Smooth muscle cell (in vitro differentiated cells): ENCODE measurements at regions not wholly inside any gene's neighbourhood (a gene's known extent, or its start where the extent isn't known, plus 50 kb on each side); places are given as distances from the start of the nearest gene placed in this dataset.
A peak's percentile ranks its signal among the peaks of the same experiment; 100 is the strongest.

Source experiments
- DNase-seq: peaks from one replicate; lab custom pipeline; 2025; ENCODE audit not compliant: unreplicated experiment; lab: John Stamatoyannopoulos, UW
- H2AFZ ChIP-seq: fragments of 200-600 bp; sonication (generic); 2 replicates; pipeline ENCODE4 v1.6.0; 2016; ENCODE audit warnings: antibody characterized with exemption, low read depth, mild to moderate bottlenecking
- H3F3A ChIP-seq: fragments of 200-600 bp; sonication (generic); 2 replicates; pipeline ENCODE4 v1.6.0; 2017; ENCODE audit warnings: antibody characterized with exemption, low read depth
- H3K27ac ChIP-seq: fragments of 200-600 bp; sonication (generic); 2 replicates; pipeline ENCODE4 v1.5.1; 2016; ENCODE audit warnings: low read depth, mild to moderate bottlenecking
- H3K27me3 ChIP-seq: fragments of 200-600 bp; sonication (generic); 2 replicates; pipeline ENCODE4 v1.6.1; 2016; ENCODE audit warnings: low read depth, mild to moderate bottlenecking
- H3K36me3 ChIP-seq: fragments of 200-600 bp; sonication (generic); 2 replicates; pipeline ENCODE4 v1.5.1; 2016; ENCODE audit warnings: low read depth
- H3K4me1 ChIP-seq: fragments of 200-600 bp; sonication (generic); 2 replicates; pipeline ENCODE4 v1.5.1; 2016; ENCODE audit warnings: low read depth
- H3K4me2 ChIP-seq: fragments of 200-600 bp; sonication (generic); 2 replicates; pipeline ENCODE4 v1.6.0; 2016; ENCODE audit warnings: mild to moderate bottlenecking
- H3K4me3 ChIP-seq: fragments of 200-600 bp; sonication (generic); 2 replicates; pipeline ENCODE4 v1.5.1; 2016; ENCODE audit warnings: mild to moderate bottlenecking
- H3K79me2 ChIP-seq: fragments of 200-600 bp; sonication (generic); 2 replicates; pipeline ENCODE4 v1.6.0; 2016; ENCODE audit warnings: low read depth, mild to moderate bottlenecking
- H3K9ac ChIP-seq: fragments of 200-600 bp; sonication (generic); 2 replicates; pipeline ENCODE4 v1.6.0; 2016; ENCODE audit warnings: low read depth
- H3K9me3 ChIP-seq: fragments of 200-600 bp; sonication (generic); replicated peaks from 2 replicates; pipeline ENCODE4 v1.5.1; 2016; ENCODE audit warnings: low read depth
- H4K20me1 ChIP-seq: fragments of 200-600 bp; sonication (generic); 2 replicates; pipeline ENCODE4 v1.6.0; 2016; ENCODE audit warnings: low read depth
- CTCF ChIP-seq: fragments of 200-600 bp; sonication (generic); IDR thresholded peaks from 2 replicates; pipeline ENCODE4 v1.5.1; 2017; ENCODE audit warnings: borderline replicate concordance, mild to moderate bottlenecking, antibody characterized with exemption; ENCODE audit not compliant: insufficient read depth, poor library complexity, severe bottlenecking
- WGBS: methylation state at CpG from one replicate; pipeline ENCODE4 v1.1.7; 2016; ENCODE audit warnings: low lambda C conversion rate; 5-methylcytosine and 5-hydroxymethylcytosine counted together

GRCh38 chr10:9603972-9604371 lies 1413.7 kb upstream of the CELF2 start:
- Histone ChIP-seq H3K79me2 (no peaks in the 10 kb centered on the region), H3K9me3 (no peaks in the 10 kb centered on the region), H4K20me1 (no peaks in the 10 kb centered on the region), H3K4me3 (no peak overlapping the region), H3F3A (no peaks in the 10 kb centered on the region), H3K4me1 (peaks cover 10% of the 10 kb centered on the region), H3K27ac (peak overlapping the region; percentile 17), H3K36me3 (no peaks in the 10 kb centered on the region), H2AFZ (peak overlapping the region; percentile 80), H3K9ac (no peak overlapping the region), H3K27me3 (no peaks in the 10 kb centered on the region), H3K4me2 (no peak overlapping the region)
- WGBS, result 87% methylated on average over 2 of the region's 2 CpGs
- DNase-seq, result no peak
- no peak for TF ChIP-seq CTCF

GRCh38 chr10:9605231-9605630 lies 1412.4 kb upstream of the CELF2 start:
- Histone ChIP-seq H3K36me3 (no peaks in the 10 kb centered on the region), H3K9ac (no peak overlapping the region), H3K27ac (peak overlapping the region; percentile 45), H3K79me2 (no peaks in the 10 kb centered on the region), H3K4me3 (no peak overlapping the region), H3K9me3 (no peaks in the 10 kb centered on the region), H4K20me1 (no peaks in the 10 kb centered on the region), H3F3A (no peaks in the 10 kb centered on the region), H3K4me2 (peak overlapping the region; percentile 32), H3K4me1 (peaks cover 14% of the 10 kb centered on the region), H2AFZ (peak overlapping the region; percentile 80), H3K27me3 (no peaks in the 10 kb centered on the region)
- 75% methylated on average over 2 of the region's 2 CpGs for WGBS
- no peak for TF ChIP-seq CTCF
- DNase-seq, result no peak

GRCh38 chr10:9608602-9609001 lies 1409.1 kb upstream of the CELF2 start:
- H3K36me3 ChIP-seq, result no peaks in the 10 kb centered on the region
- H3K4me3 ChIP-seq, result no peak overlapping the region
- H3K27me3 ChIP-seq, result no peaks in the 10 kb centered on the region
- peaks cover 14% of the 10 kb centered on the region for H3K4me1 ChIP-seq
- no peaks in the 10 kb centered on the region for H3K9me3 ChIP-seq
- no peak overlapping the region for H3K9ac ChIP-seq
- H3K4me2 ChIP-seq, result peak overlapping the region; percentile 58
- peak overlapping the region; percentile 59 for H2AFZ ChIP-seq
- H3K27ac ChIP-seq, result no peak overlapping the region
- no peaks in the 10 kb centered on the region for H3F3A ChIP-seq
- no peaks in the 10 kb centered on the region for H4K20me1 ChIP-seq
- TF ChIP-seq CTCF, result peak; percentile 71
- no peaks in the 10 kb centered on the region for H3K79me2 ChIP-seq
- no peak for DNase-seq

- 94% methylated on average over 8 of the region's 8 CpGs for WGBS
Observed at GRCh38 chr10:9613338-9614075, 1404.2 kb upstream of the CELF2 start.

More at GRCh38 chr10:9613338-9614075, 1404.2 kb upstream of the CELF2 start:
- H2AFZ ChIP-seq, result no peak overlapping the region
- no peaks in the 10 kb centered on the region for H3K9me3 ChIP-seq
- no peaks in the 10 kb centered on the region for H3K27me3 ChIP-seq
- H3K4me2 ChIP-seq, result no peak overlapping the region
- no peak for TF ChIP-seq CTCF
- H3K79me2 ChIP-seq, result no peaks in the 10 kb centered on the region
- H3K4me1 ChIP-seq, result peaks cover 5% of the 10 kb centered on the region
- H3K4me3 ChIP-seq, result no peak overlapping the region
- no peak overlapping the region for H3K9ac ChIP-seq
- H3F3A ChIP-seq, result no peaks in the 10 kb centered on the region
- no peak overlapping the region for H3K27ac ChIP-seq
- H3K36me3 ChIP-seq, result no peaks in the 10 kb centered on the region
- no peak for DNase-seq
- H4K20me1 ChIP-seq, result no peaks in the 10 kb centered on the region
